Gastroesophageal sphincter (tissue), 3 donors: ENCODE measurements at regions not wholly inside any gene's neighbourhood (a gene's known extent, or its start where the extent isn't known, plus 50 kb on each side); places are given as distances from the start of the nearest gene placed in this dataset.

Source experiments
- POLR2AphosphoS5 ChIP-seq: sonication (generic); formaldehyde crosslinking; IDR thresholded peaks from one replicate; pipeline ENCODE4 v1.6.1; 2017; ENCODE audit warnings: antibody characterized with exemption
- TF ChIP-seq, protein P1 (sequence below), 4 experiments: fragments of 200-600 bp in 2 of 4; fragments of 450-650 bp in 2 of 4; sonication (generic) in 1 of 4; IDR thresholded peaks; one replicate each; pipeline ENCODE4 v1.5.1; 2017 to 2019; ENCODE audit warnings: antibody characterized with exemption in 4 of 4, mild to moderate bottlenecking in 2 of 4, moderate library complexity in 2 of 4

DNA sequence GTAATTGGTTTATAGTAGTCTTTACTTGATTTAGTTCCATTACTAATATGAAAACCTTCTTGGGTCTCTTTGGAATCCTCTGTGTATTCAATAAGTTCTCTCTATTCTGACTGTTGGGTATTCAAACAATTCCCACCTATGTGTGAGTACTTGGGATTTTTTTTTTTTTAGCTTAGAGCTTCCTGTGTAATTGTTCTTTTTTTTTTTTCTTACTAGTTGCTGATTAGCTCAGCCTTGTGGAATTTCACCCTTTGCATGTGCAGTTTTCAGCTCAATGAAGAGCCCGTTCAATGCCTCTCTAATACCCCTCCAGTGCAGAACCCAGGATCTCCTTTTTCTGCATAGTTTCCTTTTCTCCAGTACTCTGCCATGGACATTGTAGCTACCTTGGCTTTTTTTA lies 339.1 kb upstream of the GALNT5 start:
- TF ChIP-seq, protein P1, sequence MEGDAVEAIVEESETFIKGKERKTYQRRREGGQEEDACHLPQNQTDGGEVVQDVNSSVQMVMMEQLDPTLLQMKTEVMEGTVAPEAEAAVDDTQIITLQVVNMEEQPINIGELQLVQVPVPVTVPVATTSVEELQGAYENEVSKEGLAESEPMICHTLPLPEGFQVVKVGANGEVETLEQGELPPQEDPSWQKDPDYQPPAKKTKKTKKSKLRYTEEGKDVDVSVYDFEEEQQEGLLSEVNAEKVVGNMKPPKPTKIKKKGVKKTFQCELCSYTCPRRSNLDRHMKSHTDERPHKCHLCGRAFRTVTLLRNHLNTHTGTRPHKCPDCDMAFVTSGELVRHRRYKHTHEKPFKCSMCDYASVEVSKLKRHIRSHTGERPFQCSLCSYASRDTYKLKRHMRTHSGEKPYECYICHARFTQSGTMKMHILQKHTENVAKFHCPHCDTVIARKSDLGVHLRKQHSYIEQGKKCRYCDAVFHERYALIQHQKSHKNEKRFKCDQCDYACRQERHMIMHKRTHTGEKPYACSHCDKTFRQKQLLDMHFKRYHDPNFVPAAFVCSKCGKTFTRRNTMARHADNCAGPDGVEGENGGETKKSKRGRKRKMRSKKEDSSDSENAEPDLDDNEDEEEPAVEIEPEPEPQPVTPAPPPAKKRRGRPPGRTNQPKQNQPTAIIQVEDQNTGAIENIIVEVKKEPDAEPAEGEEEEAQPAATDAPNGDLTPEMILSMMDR (IDR thresholded peaks at IDR 0.05): no peak
- TF ChIP-seq POLR2AphosphoS5: no peak
